SK-N-SH (cell line): ENCODE measurements at regions not wholly inside any gene's neighbourhood (a gene's known extent, or its start where the extent isn't known, plus 50 kb on each side); places are given as distances from the start of the nearest gene placed in this dataset.

ENCODE experiments used
- CTCF ChIA-PET: fragments of 300-600, 350-600 bp; formaldehyde crosslinking; extraction: SDS; loops from one replicate; lab custom pipeline; 2021; lab: Yijun Ruan, JAX
- POLR2A ChIA-PET: fragments of 350-600 bp; sonication (Branson Sonifier 250); formaldehyde crosslinking; extraction: SDS; loops from one replicate; lab custom pipeline; 2020; ENCODE audit warnings: antibody characterized with exemption, inconsistent platforms; lab: Yijun Ruan, JAX
- DNase-seq: peaks from one replicate; pipeline ENCODE4 v3.0.0; 2012
- H2AFZ ChIP-seq: fragments of 200-600 bp; sonication (generic); 2 replicates; pipeline ENCODE4 v1.8.1; 2016; ENCODE audit warnings: antibody characterized with exemption, mild to moderate bottlenecking, low read depth
- H3F3A ChIP-seq: fragments of 200-600 bp; sonication (generic); replicated peaks from 2 replicates; pipeline ENCODE3; 2016; ENCODE audit warnings: antibody characterized with exemption, mild to moderate bottlenecking; ENCODE audit not compliant: insufficient read depth
- H3K27ac ChIP-seq, 2 experiments: fragments of 200-500 bp in 1 of 2; fragments of 200-600 bp in 1 of 2; sonication (Bioruptor generic) in 1 of 2; sonication (generic), shearing (Covaris generic) in 1 of 2; 2 replicates each; pipeline versions ENCODE4 v1.5.1 to v1.6.1; 2014 to 2016; ENCODE audit warnings: low read depth in 2 of 2, inconsistent platforms in 1 of 2, low read length in 1 of 2, mild to moderate bottlenecking in 1 of 2, mixed read lengths in 1 of 2
- H3K27me3 ChIP-seq: fragments of 200-600 bp; sonication (generic), shearing (Covaris generic); 2 replicates; pipeline ENCODE4 v1.6.1; 2016; ENCODE audit warnings: mixed run types; ENCODE audit not compliant: insufficient read depth
- H3K36me3 ChIP-seq, 2 experiments: fragments of 200-500 bp in 1 of 2; fragments of 200-600 bp in 1 of 2; sonication (Bioruptor generic) in 1 of 2; sonication (generic) in 1 of 2; replicated peaks in 1 of 2; 2 replicates each; pipeline versions ENCODE3 to v1.5.1; 2014 to 2016; ENCODE audit warnings: low read length in 1 of 2, mild to moderate bottlenecking in 1 of 2; ENCODE audit not compliant: insufficient read depth in 2 of 2, control insufficient read depth in 1 of 2
- H3K4me1 ChIP-seq, 2 experiments: fragments of 200-500 bp in 1 of 2; fragments of 200-600 bp in 1 of 2; sonication (Bioruptor generic) in 1 of 2; sonication (generic), shearing (Covaris generic) in 1 of 2; 2 replicates each; pipeline versions ENCODE4 v1.5.1 to v1.6.1; 2014 to 2016; ENCODE audit warnings: low read depth in 1 of 2, low read length in 1 of 2, mixed run types in 1 of 2; ENCODE audit not compliant: insufficient read depth in 2 of 2, control insufficient read depth in 1 of 2
- H3K4me2 ChIP-seq: fragments of 200-600 bp; sonication (generic), shearing (Covaris generic); 2 replicates; pipeline ENCODE4 v1.6.1; 2017; ENCODE audit warnings: mixed run types
- H3K4me3 ChIP-seq, 2 experiments: fragments of 200-500 bp in 1 of 2; fragments of 200-600 bp in 1 of 2; sonication (Bioruptor generic) in 1 of 2; sonication (generic), shearing (Covaris generic) in 1 of 2; 2 replicates each; pipeline versions ENCODE4 v1.5.1 to v1.8.1; 2014 to 2016; ENCODE audit warnings: low read depth in 2 of 2, inconsistent platforms in 1 of 2, low read length in 1 of 2, mild to moderate bottlenecking in 1 of 2, mixed read lengths in 1 of 2, moderate library complexity in 1 of 2
- H3K79me2 ChIP-seq: fragments of 200-600 bp; sonication (generic); 2 replicates; pipeline ENCODE4 v1.8.1; 2017; ENCODE audit warnings: mild to moderate bottlenecking; ENCODE audit not compliant: insufficient read depth
- H3K9ac ChIP-seq: fragments of 200-600 bp; sonication (generic); 2 replicates; pipeline ENCODE4 v1.6.1; 2017; ENCODE audit warnings: mixed run types
- H3K9me2 ChIP-seq: fragments of 200-600 bp; sonication (generic); 2 replicates; pipeline ENCODE4 v1.6.1; 2017; ENCODE audit warnings: mixed run types
- H3K9me3 ChIP-seq: fragments of 200-600 bp; sonication (generic); 2 replicates; pipeline ENCODE4 v1.6.1; 2017; ENCODE audit warnings: mixed run types, mild to moderate bottlenecking, moderate library complexity
- H4K20me1 ChIP-seq: fragments of 200-600 bp; sonication (generic); 2 replicates; pipeline ENCODE4 v1.6.1; 2017; ENCODE audit warnings: mild to moderate bottlenecking, mixed run types; ENCODE audit not compliant: insufficient read depth
- GABPA ChIP-seq: IDR thresholded peaks from 2 replicates; pipeline ENCODE4 v1.4.0; 2012; ENCODE audit warnings: low read depth, mild to moderate bottlenecking
- IRF3 ChIP-seq: fragments of 150-350 bp; IDR thresholded peaks from 2 replicates; pipeline ENCODE4 v1.6.1; 2016; ENCODE audit warnings: mild to moderate bottlenecking, low read depth, low read length
- JUND ChIP-seq: IDR thresholded peaks from 2 replicates; pipeline ENCODE4 v1.4.0; 2012
- NFIC ChIP-seq: IDR thresholded peaks from 2 replicates; pipeline ENCODE4 v1.4.0; 2012; ENCODE audit warnings: borderline replicate concordance
- PBX3 ChIP-seq: IDR thresholded peaks from 2 replicates; pipeline ENCODE4; 2012
- RAD21 ChIP-seq: IDR thresholded peaks from 2 replicates; pipeline ENCODE4 v1.6.1; 2012; ENCODE audit warnings: mild to moderate bottlenecking, low read length
- SIN3A ChIP-seq: IDR thresholded peaks from 2 replicates; pipeline ENCODE4 v1.6.1; 2012; ENCODE audit warnings: low read depth, mild to moderate bottlenecking, low read length, moderate library complexity, borderline replicate concordance
- TAF1 ChIP-seq: IDR thresholded peaks from 2 replicates; pipeline ENCODE4 v1.6.1; 2012; ENCODE audit warnings: low read depth, mild to moderate bottlenecking, low read length, moderate library complexity, borderline replicate concordance
- WGBS: methylation state at CpG from one replicate; pipeline ENCODE4 v1.1.6; 2017; ENCODE audit warnings: low lambda C conversion rate; 5-methylcytosine and 5-hydroxymethylcytosine counted together
- TF ChIP-seq, protein P1 (sequence below): IDR thresholded peaks from 2 replicates; pipeline ENCODE4 v1.4.0; 2012; ENCODE audit warnings: low read depth
- TF ChIP-seq, protein P2 (sequence below): fragments of 150-350 bp; IDR thresholded peaks from 2 replicates; pipeline ENCODE4 v1.6.1; 2017; ENCODE audit warnings: antibody characterized with exemption, low read length, low read depth, borderline replicate concordance
- TF ChIP-seq, protein P3 (sequence below): IDR thresholded peaks from 2 replicates; pipeline ENCODE4 v1.4.0; 2012; ENCODE audit warnings: low read depth, borderline replicate concordance

- H3K27ac ChIP-seq: no peak overlapping the region
- ChIA-PET CTCF (no interaction called here), POLR2A (no interaction called here)
- no peaks in the 10 kb centered on the region for H4K20me1 ChIP-seq
- no peaks in the 10 kb centered on the region for H3K27me3 ChIP-seq
- no peak overlapping the region for H3K4me3 ChIP-seq
- no peaks in the 10 kb centered on the region for H3K9me2 ChIP-seq
- no peak for TF ChIP-seq TAF1
- no peak for TF ChIP-seq RAD21
- no peak overlapping the region for H2AFZ ChIP-seq
- WGBS: 59% methylated on average over 7 of the region's 15 CpGs
- H3F3A ChIP-seq: no peaks in the 10 kb centered on the region
- no peak overlapping the region for H3K4me2 ChIP-seq
- no peaks in the 10 kb centered on the region for H3K79me2 ChIP-seq
- no peaks in the 10 kb centered on the region for H3K4me1 ChIP-seq
- no peaks in the 10 kb centered on the region for H3K36me3 ChIP-seq
- H3K9me3 ChIP-seq: no peaks in the 10 kb centered on the region
- H3K9ac ChIP-seq: no peak overlapping the region
- DNase-seq: no peak
Measured at GRCh38 chr10:130834573-130834972, 476.9 kb downstream of the TCERG1L start.

DNA sequence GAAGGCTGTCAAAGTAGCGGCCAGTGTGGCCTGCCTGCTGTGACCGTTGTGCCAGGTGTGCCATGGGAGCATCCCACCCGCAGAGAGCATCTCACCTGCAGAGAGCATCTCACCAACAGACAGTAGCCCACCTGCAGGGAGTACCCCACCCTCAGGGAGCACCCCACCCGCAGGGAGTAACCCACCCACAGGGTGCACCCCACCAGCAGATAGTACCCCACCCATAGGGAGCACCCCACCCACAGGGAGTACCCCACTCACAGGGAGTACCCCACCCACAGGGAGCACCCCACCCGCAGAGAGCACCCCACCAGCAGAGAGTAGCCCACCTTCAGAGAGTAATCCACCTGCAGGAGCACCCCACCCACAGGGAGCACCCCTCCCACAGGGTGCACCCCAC lies 476.5 kb downstream of the TCERG1L start:
- H3K79me2 ChIP-seq: no peaks in the 10 kb centered on the region
- no peaks in the 10 kb centered on the region for H3K9me2 ChIP-seq
- no peaks in the 10 kb centered on the region for H3K27me3 ChIP-seq
- no peak overlapping the region for H3K9ac ChIP-seq
- H3F3A ChIP-seq: no peaks in the 10 kb centered on the region
- no peak overlapping the region for H2AFZ ChIP-seq
- no peak overlapping the region for H3K4me3 ChIP-seq
- H4K20me1 ChIP-seq: no peaks in the 10 kb centered on the region
- no peaks in the 10 kb centered on the region for H3K9me3 ChIP-seq
- ChIA-PET CTCF (no interaction called here), POLR2A (no interaction called here)
- 46% methylated on average over 3 of the region's 5 CpGs for WGBS
- H3K4me1 ChIP-seq: no peaks in the 10 kb centered on the region
- H3K27ac ChIP-seq: no peak overlapping the region
- no peak for DNase-seq
- H3K4me2 ChIP-seq: no peak overlapping the region
- TF ChIP-seq GABPA: no peak
- no peak for TF ChIP-seq NFIC
- TF ChIP-seq JUND: no peak
- TF ChIP-seq SIN3A: no peak
- TF ChIP-seq, protein P1, sequence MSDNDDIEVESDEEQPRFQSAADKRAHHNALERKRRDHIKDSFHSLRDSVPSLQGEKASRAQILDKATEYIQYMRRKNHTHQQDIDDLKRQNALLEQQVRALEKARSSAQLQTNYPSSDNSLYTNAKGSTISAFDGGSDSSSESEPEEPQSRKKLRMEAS: no peak
- TF ChIP-seq PBX3: no peak
- TF ChIP-seq, protein P2, sequence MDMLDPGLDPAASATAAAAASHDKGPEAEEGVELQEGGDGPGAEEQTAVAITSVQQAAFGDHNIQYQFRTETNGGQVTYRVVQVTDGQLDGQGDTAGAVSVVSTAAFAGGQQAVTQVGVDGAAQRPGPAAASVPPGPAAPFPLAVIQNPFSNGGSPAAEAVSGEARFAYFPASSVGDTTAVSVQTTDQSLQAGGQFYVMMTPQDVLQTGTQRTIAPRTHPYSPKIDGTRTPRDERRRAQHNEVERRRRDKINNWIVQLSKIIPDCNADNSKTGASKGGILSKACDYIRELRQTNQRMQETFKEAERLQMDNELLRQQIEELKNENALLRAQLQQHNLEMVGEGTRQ: no peak
- TF ChIP-seq IRF3: no peak
- TF ChIP-seq, protein P3, sequence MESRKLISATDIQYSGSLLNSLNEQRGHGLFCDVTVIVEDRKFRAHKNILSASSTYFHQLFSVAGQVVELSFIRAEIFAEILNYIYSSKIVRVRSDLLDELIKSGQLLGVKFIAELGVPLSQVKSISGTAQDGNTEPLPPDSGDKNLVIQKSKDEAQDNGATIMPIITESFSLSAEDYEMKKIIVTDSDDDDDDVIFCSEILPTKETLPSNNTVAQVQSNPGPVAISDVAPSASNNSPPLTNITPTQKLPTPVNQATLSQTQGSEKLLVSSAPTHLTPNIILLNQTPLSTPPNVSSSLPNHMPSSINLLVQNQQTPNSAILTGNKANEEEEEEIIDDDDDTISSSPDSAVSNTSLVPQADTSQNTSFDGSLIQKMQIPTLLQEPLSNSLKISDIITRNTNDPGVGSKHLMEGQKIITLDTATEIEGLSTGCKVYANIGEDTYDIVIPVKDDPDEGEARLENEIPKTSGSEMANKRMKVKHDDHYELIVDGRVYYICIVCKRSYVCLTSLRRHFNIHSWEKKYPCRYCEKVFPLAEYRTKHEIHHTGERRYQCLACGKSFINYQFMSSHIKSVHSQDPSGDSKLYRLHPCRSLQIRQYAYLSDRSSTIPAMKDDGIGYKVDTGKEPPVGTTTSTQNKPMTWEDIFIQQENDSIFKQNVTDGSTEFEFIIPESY: no peak
- TF ChIP-seq, all 33 proteins: peak for 0
- no peaks in the 10 kb centered on the region for H3K36me3 ChIP-seq
